ENCODE measurements at regions not wholly inside any gene's neighbourhood (a gene's known extent, or its start where the extent isn't known, plus 50 kb on each side); places are given as distances from the start of the nearest gene placed in this dataset.

- no peak for DNase-seq (ENCODE audit: low spot score)
Observed at GRCh38 chr3:127483902-127484591, 106.5 kb downstream of the TPRA1 start.

GRCh38 chr3:127483005-127483641 is 107.4 kb downstream of the TPRA1 start:
- DNase-seq (ENCODE audit: low spot score): no peak

GRCh38 chr3:127482216-127483004 is 108.1 kb downstream of the TPRA1 start:
- DNase-seq (ENCODE audit: low spot score): no peak

GRCh38 chr3:127480196-127480954 is 110.2 kb downstream of the TPRA1 start:
- no peak for DNase-seq (ENCODE audit: low spot score)

- DNase-seq (ENCODE audit: low spot score): no peak
Observed at GRCh38 chr3:127479449-127479848, 111.1 kb downstream of the TPRA1 start.

GRCh38 chr3:127478922-127479321 is 111.6 kb downstream of the TPRA1 start:
- DNase-seq (ENCODE audit: low spot score): no peak

GRCh38 chr3:127477396-127477795 is 113.1 kb downstream of the TPRA1 start:
- no peak for DNase-seq (ENCODE audit: low spot score)

GRCh38 chr3:127476936-127477335 is 113.6 kb downstream of the TPRA1 start:
- DNase-seq (ENCODE audit: low spot score): no peak

- no peak for DNase-seq (ENCODE audit: low spot score)
Observed at GRCh38 chr3:127475975-127476705, 114.4 kb downstream of the TPRA1 start.

GRCh38 chr3:127475391-127475790 is 115.1 kb downstream of the TPRA1 start:
- DNase-seq (ENCODE audit: low spot score): no peak

GRCh38 chr3:127473244-127474024 is 117.1 kb downstream of the TPRA1 start:
- DNase-seq (ENCODE audit: low spot score): peak; percentile 22

- DNase-seq (ENCODE audit: low spot score): no peak
Observed at GRCh38 chr3:127472506-127472905, 118.0 kb downstream of the TPRA1 start.

GRCh38 chr3:127471142-127471541 is 119.4 kb downstream of the TPRA1 start:
- no peak for DNase-seq (ENCODE audit: low spot score)

GRCh38 chr3:127469760-127470159 is 120.8 kb downstream of the TPRA1 start:
- no peak for DNase-seq (ENCODE audit: low spot score)

GRCh38 chr3:127467391-127467790 is 123.1 kb downstream of the TPRA1 start:
- DNase-seq (ENCODE audit: low spot score): no peak

- no peak for DNase-seq (ENCODE audit: low spot score)
Observed at GRCh38 chr3:127464642-127465041, 125.9 kb downstream of the TPRA1 start.

- no peak for DNase-seq (ENCODE audit: low spot score)
Observed at GRCh38 chr3:127462111-127462655, 128.3 kb downstream of the TPRA1 start.

- DNase-seq (ENCODE audit: low spot score): no peak
Observed at GRCh38 chr3:127461286-127461910, 129.1 kb downstream of the TPRA1 start.

- no peak for DNase-seq (ENCODE audit: low spot score)
Observed at GRCh38 chr3:127459891-127460290, 130.6 kb downstream of the TPRA1 start.
